ENCODE measurements at regions not wholly inside any gene's neighbourhood (a gene's known extent, or its start where the extent isn't known, plus 50 kb on each side); places are given as distances from the start of the nearest gene placed in this dataset.

DNA sequence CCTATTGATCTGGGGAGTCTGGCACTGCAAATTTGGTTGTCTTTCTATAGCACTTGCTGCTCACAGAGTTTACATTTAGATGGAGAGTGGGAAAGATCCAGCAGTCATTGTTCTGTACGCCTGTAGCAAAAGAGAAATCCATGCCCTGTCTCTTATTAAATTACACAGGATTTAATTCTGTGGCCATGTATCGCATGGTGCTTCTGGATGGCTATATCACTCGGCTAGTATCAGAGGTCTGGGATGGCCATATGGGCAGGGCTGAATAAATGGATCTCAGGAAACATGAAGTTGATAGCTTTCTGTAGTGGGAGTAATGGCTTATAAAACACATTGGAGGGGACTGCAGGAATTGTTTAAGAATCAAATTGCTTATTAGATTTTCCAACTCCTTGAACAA lies 325.8 kb upstream of the DPH6 start:
- Histone ChIP-seq H3K27ac (ENCODE audit: low read length) (no peak overlapping the region), H3K9me3 (ENCODE audit: insufficient read depth, low read length, severe bottlenecking) (no peaks in the 10 kb centered on the region), H4K20me1 (ENCODE audit: insufficient read depth, low read length) (no peaks in the 10 kb centered on the region), H2AFZ (ENCODE audit: low read depth, low read length) (no peak overlapping the region), H3K79me2 (ENCODE audit: insufficient read depth, low read length) (no peaks in the 10 kb centered on the region), H3K4me3 (ENCODE audit: low read depth in 1 of 2, low read length in 2 of 2) (no peak overlapping the region), H3K9ac (ENCODE audit: low read depth, low read length) (no peak overlapping the region), H3K27me3 (ENCODE audit: insufficient read depth, low read length, poor library complexity) (no peaks in the 10 kb centered on the region), H3K4me1 (ENCODE audit: insufficient read depth, low read length) (no peaks in the 10 kb centered on the region), H3K4me2 (ENCODE audit: insufficient read depth, low read length) (no peak overlapping the region), H3K36me3 (ENCODE audit: insufficient read depth, low read length) (no peaks in the 10 kb centered on the region)
- ATAC-seq (ENCODE audit: insufficient read depth, low read depth) (no peak), DNase-seq (no peak)
- TF ChIP-seq, protein P1, sequence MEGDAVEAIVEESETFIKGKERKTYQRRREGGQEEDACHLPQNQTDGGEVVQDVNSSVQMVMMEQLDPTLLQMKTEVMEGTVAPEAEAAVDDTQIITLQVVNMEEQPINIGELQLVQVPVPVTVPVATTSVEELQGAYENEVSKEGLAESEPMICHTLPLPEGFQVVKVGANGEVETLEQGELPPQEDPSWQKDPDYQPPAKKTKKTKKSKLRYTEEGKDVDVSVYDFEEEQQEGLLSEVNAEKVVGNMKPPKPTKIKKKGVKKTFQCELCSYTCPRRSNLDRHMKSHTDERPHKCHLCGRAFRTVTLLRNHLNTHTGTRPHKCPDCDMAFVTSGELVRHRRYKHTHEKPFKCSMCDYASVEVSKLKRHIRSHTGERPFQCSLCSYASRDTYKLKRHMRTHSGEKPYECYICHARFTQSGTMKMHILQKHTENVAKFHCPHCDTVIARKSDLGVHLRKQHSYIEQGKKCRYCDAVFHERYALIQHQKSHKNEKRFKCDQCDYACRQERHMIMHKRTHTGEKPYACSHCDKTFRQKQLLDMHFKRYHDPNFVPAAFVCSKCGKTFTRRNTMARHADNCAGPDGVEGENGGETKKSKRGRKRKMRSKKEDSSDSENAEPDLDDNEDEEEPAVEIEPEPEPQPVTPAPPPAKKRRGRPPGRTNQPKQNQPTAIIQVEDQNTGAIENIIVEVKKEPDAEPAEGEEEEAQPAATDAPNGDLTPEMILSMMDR (IDR thresholded peaks at IDR 0.05; ENCODE audit: borderline replicate concordance, extremely low read depth, low read length, poor library complexity, severe bottlenecking): no peak
- no peak for TF ChIP-seq EZH2 (IDR thresholded peaks at IDR 0.05; ENCODE audit: borderline replicate concordance, low read depth, low read length, severe bottlenecking)

DNA sequence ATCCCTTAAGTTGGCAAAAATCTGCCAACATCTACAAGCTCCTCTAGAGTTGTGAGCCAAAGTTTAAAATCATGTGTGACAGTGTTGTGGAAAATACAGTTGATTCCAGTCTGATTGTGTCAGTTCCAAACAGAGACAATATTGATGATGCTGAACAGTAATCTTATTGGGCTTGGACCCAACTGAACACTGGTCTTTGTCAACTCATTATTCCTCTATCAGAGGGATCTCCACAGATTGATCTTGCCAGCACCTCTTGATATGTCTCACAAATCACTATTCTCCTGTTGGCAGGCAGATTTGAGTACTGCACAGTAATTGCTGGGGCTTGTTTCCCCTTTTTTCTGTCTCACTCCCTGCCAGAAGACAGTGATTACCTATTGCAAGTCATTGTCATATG lies 326.6 kb upstream of the DPH6 start:
- no peak overlapping the region for H3K9ac ChIP-seq (ENCODE audit: low read depth, low read length)
- ATAC-seq (ENCODE audit: insufficient read depth, low read depth) (no peak), DNase-seq (no peak)
- H3K27me3 ChIP-seq (ENCODE audit: insufficient read depth, low read length, poor library complexity): no peaks in the 10 kb centered on the region
- no peaks in the 10 kb centered on the region for H3K4me1 ChIP-seq (ENCODE audit: insufficient read depth, low read length)
- no peak overlapping the region for H3K4me3 ChIP-seq (ENCODE audit: low read depth in 1 of 2, low read length in 2 of 2)
- H3K4me2 ChIP-seq (ENCODE audit: insufficient read depth, low read length): no peak overlapping the region
- H3K27ac ChIP-seq (ENCODE audit: low read length): no peak overlapping the region
- no peaks in the 10 kb centered on the region for H3K9me3 ChIP-seq (ENCODE audit: insufficient read depth, low read length, severe bottlenecking)
- H4K20me1 ChIP-seq (ENCODE audit: insufficient read depth, low read length): no peaks in the 10 kb centered on the region
- no peaks in the 10 kb centered on the region for H3K79me2 ChIP-seq (ENCODE audit: insufficient read depth, low read length)
- no peak for TF ChIP-seq EZH2 (IDR thresholded peaks at IDR 0.05; ENCODE audit: borderline replicate concordance, low read depth, low read length, severe bottlenecking)
- TF ChIP-seq, protein P1 (IDR thresholded peaks at IDR 0.05; ENCODE audit: borderline replicate concordance, extremely low read depth, low read length, poor library complexity, severe bottlenecking): no peak
- no peaks in the 10 kb centered on the region for H3K36me3 ChIP-seq (ENCODE audit: insufficient read depth, low read length)
- no peak overlapping the region for H2AFZ ChIP-seq (ENCODE audit: low read depth, low read length)

DNA sequence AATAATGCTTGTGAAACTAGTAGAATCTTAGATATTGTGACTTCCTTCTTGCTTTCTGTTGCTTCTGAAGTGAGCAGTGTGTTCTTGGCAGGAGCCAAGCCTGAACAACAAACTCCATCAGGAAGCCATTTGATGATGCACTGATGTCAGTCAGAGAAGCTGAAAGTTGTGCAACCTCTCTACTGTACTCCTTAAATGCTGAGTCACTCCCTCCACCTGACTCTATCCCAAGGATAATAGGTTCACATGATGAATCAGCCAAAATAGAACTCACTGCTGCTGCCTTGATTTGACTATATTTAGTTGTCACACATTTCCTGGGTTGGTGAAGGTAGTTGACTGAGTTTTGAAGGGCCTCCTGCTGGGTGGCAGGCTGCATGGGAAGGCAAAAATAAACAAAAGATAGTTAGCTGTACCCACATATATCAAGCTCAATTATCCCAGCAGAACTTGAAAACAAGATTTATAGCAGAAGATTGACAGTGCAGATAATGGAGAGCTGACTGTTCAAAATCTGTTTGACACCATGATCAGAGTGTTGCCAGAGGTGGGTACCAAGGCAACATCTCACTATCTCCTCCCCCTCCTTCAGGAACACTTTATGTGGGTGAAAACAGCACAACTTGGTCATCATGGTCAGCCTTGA lies 328.4 kb upstream of the DPH6 start:
- Histone ChIP-seq H3K79me2 (ENCODE audit: insufficient read depth, low read length) (no peaks in the 10 kb centered on the region), H3K9ac (ENCODE audit: low read depth, low read length) (no peak overlapping the region), H3K27ac (ENCODE audit: low read length) (no peak overlapping the region), H3K4me3 (ENCODE audit: low read depth in 1 of 2, low read length in 2 of 2) (no peak overlapping the region), H3K36me3 (ENCODE audit: insufficient read depth, low read length) (no peaks in the 10 kb centered on the region), H3K4me2 (ENCODE audit: insufficient read depth, low read length) (no peak overlapping the region), H4K20me1 (ENCODE audit: insufficient read depth, low read length) (no peaks in the 10 kb centered on the region), H3K4me1 (ENCODE audit: insufficient read depth, low read length) (no peaks in the 10 kb centered on the region), H2AFZ (ENCODE audit: low read depth, low read length) (no peak overlapping the region), H3K9me3 (ENCODE audit: insufficient read depth, low read length, severe bottlenecking) (no peaks in the 10 kb centered on the region), H3K27me3 (ENCODE audit: insufficient read depth, low read length, poor library complexity) (no peaks in the 10 kb centered on the region)
- TF ChIP-seq, protein P1 (IDR thresholded peaks at IDR 0.05; ENCODE audit: borderline replicate concordance, extremely low read depth, low read length, poor library complexity, severe bottlenecking): no peak
- TF ChIP-seq EZH2 (IDR thresholded peaks at IDR 0.05; ENCODE audit: borderline replicate concordance, low read depth, low read length, severe bottlenecking): no peak
- DNase-seq (no peak), ATAC-seq (ENCODE audit: insufficient read depth, low read depth) (no peak)

All from DND-41 (cell line).